LHCN-M2 (cell line): ENCODE measurements at regions not wholly inside any gene's neighbourhood (a gene's known extent, or its start where the extent isn't known, plus 50 kb on each side); places are given as distances from the start of the nearest gene placed in this dataset.
"Not testable (repeated sequence)": the region's sequence is repeated elsewhere in the genome, so short reads cannot be mapped to it uniquely, and the experiment has no call there.

ENCODE experiments used
- DNase-seq: peaks from one replicate; pipeline ENCODE4 v3.0.0-alpha.2; 2012; ENCODE audit warnings: low read depth

DNA sequence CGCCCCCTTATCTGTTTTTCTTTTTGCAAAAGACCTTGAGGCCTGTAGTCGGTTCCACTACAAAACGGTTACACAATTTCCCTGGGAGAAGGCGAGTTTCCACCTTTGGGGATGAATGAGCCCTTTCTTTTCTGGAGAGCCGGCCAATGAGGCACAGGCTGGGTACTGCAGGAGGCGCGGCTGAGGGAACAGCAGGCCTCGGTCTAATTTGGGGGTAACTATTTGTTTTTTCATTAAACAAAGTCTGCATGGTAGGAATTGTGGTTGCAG, 129.2 kb downstream of the MYCN start:
- DNase-seq: no peak

DNA sequence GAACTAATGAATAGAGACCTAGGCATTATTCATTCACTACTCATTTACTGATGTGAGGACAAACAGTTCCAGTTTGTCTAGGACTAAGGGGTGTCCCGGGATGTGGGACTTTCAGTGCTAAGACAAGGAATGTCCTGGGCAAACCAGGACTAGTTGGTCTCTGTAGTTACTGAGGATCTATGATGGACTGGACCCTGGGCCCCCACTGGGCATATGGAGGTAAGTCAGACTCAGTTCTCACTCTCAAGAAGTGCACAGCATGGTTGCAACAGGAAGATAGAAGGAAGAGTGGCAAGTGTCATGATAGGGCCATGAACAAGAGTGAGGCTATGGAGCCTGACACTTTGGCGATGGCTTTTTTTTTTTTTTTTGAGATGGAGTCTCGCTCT, 128.2 kb downstream of the MYCN start:
- no peak for DNase-seq

DNA sequence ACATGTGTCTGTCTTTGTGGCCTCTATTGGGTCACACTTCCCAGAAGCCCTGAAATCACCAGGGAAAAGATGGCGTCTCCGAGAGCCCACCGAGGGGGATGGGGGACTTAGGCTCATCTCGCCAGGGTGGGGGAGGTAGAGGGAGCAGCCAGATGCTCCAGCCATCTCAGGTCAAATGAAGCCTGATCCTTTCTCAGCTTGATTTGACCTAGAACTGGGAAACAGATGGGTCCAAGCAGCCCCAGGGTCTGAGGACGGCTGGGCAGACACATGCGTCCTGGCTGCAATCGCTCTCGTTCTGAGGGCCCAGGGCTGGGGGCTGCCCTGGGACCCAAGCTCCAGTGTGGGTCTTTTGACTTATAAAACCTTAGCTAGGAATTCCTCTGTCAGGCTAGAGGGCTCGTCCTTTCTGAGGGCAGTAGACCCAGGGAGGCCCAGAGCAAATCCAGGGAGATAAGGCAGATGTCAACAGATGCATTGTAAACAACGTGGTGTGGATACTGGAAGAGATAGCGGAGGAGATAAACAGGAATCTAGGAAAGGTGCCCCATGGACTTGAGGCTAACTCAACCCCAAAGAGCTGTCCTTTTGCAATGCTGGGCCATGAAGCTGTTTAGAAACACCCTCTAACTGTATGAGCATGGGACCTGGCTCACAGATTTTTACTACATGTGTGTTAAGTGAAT, 127.7 kb downstream of the MYCN start:
- DNase-seq: no peak

DNA sequence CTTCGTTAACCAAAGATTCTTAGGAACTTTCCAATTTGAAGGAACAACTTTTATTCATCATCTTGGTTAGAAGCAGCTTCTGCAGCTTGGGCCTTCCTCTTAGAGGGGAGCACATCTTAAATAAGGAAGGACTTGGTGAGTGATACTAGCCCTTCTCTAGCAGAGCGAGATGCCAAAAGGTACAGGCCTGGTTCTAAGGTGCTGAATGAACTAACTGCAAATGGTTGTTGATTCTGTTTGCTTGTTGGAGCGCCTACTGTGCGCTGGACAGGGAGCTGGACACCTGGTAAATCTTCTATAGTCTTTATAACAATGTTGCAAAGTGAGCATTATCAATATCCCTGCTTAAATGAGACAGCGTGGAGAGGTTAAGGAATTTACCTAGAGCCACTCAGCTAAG, 127.1 kb downstream of the MYCN start:
- no peak for DNase-seq

DNA sequence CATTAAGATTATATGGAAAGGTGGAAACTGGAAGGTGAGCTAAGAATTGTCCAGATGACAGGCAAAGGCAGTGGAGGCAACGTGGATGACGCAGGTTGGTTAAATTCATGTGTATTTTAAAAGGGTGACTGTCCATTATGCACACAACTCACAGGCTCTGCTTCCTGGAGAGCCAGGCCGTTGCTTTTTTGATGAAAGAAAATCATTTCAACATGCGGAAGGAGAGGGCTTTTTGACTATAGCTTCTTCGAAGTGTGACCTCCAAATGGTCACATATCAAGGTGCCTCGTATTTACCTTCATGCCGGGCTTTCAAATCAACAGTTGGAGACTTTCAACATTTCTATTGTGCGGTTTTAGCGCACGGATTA, 126.7 kb downstream of the MYCN start:
- DNase-seq: no peak

DNA sequence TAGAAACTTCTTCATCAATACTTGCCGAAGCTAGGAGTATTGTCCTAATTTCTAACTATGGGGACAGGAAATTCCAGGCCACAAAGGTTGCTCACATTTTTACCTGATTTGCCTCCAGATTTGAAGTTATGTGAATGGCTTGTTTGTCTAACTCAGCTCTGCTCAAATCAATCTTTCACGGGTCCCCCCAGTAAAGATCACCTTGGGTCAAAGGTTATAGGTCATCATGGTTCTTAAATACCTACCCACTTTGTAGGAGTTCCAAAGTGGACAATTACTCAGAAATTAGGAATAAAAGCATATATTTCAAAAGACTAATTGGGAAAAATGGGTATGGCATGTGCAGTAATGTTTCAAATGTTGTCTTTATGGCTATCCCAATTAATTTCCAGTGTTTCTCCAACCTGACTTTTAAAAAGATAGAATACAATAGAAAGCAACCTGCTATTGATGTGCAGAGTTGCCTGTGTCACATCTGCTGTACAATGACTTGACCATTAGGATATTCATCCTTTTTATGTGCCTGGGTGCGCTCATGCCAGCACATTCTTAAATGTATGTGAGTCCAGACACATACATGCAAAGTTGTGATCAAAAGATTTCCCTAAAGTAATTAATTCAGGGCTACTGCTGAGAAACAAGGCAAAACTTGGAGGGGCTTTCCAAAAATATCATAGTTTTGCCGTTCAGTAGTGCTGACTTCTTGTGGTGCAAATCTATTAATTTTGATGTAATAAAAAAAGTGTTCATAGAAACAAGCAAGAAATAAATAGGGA, 126.1 kb downstream of the MYCN start:
- DNase-seq: no peak

DNA sequence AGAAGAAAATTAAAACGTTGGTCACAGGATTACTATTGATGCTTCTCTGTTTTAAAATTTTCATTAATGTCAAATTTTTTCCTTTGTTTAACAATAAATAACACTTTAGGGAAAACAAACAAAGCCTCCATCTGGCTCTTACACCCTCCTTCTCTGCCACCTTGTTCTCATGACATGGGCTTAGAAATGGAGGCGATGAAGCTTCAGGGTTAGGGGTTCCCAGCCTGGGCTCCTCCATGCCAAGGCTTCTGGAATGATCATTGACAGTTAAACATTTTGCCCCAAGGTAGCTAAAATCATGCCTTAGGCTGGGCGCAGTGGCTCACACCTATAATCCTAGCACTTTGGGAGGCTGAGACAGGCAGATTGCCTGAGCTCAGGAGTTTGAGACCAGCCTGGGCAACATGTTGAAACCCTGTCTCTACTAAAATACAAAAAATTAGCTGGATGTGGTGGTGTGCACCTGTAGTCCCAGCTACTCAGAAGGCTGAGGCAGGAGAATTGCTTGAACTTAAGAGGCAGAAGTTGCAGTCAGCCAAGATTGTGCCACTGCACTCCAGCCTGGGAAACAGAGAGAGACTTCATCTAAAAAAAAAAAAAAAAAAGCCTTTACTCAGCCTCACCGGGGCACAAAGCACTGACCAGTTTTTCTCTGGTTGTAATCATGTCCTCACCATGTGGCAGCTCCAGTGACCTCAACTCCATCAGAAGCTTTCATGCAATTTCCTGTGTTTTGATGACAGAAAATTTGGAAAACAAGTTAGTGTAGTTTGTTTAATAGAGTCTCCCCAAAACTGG, 125.1 kb downstream of the MYCN start:
- DNase-seq: not testable (repeated sequence)

DNA sequence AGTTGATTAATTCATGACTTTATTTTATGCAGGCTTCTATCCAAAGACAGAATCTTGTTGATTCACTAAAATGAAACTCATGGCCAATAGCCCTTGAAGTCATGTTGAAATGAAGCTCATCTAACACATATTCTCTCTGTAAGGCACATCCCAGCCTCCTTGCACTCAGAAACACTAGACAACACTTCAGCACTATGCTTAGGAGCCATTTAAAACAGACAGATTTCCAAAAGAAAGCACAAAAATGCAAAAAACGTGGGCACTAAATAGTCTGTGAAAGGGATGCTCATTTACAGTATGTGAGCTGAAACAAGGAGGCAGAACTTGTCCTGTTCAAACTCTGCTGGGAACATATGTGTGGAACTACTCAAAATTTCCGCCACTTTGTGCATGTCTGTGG, 124.4 kb downstream of the MYCN start:
- no peak for DNase-seq

DNA sequence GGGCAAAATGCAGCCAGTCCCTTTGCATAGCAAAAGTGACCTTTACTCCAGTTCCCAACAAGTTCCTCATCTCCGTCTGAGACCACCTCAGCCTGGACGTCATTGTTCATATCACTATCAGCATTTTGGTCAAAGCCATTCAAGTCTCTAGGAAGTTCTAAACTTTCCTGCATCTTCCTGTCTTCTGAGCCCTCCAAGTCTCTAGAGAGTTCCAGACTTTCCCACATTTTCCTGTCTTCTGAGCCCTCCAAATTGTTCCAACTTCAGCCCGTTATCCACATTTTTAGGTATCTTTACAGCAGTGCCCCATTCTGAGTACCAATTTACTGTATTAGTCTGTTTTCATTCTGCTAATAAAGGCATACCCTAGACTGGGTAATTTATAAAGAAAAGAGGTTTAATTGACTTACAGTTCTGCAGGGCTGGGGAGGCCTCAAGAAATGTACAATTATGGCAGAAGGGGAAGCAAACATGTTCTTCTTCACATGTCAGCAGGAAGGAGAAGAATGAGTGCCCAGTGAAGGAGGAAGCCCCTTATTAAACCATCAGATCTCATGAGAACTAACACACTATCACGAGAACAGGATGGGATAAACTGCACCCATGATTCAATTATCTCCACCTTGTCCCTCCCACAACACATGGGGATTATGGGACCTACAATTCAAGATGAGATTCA, 123.7 kb downstream of the MYCN start:
- DNase-seq: no peak

DNA sequence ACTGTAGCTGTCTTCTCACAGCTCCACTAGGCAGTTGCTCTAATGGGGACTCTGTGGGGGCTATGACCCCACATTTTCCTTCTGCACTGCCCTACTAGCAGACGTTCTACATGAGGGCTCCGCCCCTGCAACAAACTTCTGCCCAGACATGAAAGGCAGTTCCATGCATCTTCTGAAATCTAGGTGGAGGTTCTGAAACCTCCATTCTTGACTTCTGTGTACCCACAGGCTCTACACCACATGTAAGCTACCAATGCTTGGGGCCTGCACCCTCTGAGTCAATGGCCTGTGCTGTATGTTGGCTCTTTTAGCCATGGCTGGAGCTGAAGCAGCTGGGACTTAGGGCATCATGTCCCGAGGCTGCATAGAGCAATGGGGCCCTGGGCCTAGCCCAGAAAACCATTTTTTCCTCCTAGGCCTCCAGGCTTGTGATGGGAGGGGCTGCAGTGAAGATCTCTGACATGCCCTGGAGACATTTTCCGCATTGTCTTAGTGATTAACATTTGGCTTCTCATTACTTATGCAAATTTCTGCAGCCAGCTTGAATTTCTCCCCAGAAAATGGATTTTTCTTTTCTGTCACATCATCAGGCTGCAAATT, 123.0 kb downstream of the MYCN start:
- DNase-seq: no peak

DNA sequence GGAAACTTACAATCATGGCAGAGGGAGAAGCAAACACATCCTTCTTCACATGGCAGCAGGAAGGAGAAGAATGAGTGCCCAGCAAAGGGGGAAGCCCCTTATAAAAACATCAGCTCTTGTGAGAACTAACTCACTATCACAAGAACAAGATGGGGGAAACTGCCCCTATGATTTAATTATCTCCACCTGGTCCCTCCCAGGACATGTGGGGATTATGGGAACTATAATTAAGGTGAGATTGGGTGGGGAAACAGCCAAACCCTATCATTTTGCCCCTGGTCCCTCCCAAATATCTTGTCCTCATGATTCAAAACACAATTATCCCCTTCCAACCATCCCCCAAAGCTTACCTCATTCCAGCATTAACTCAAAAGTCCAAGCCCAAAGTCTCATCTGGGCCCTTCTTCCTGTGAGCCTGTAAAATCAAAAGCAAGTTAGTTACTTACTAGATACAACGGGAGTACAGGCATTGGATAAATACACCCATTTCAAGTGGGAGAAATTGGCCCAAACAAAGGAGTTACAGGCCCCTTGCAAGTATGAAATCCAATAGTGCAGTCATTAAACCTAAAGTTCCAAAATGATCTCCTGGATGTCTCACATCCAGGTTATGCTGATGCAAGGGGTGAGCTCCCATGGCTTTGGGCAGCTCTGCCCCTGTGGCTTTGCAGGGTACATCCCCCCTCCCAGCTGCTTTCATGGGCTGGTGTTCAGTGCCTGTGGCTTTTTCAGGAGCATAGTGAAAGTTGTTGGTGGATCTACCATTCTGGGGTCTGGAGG, 122.3 kb downstream of the MYCN start:
- DNase-seq: no peak

DNA sequence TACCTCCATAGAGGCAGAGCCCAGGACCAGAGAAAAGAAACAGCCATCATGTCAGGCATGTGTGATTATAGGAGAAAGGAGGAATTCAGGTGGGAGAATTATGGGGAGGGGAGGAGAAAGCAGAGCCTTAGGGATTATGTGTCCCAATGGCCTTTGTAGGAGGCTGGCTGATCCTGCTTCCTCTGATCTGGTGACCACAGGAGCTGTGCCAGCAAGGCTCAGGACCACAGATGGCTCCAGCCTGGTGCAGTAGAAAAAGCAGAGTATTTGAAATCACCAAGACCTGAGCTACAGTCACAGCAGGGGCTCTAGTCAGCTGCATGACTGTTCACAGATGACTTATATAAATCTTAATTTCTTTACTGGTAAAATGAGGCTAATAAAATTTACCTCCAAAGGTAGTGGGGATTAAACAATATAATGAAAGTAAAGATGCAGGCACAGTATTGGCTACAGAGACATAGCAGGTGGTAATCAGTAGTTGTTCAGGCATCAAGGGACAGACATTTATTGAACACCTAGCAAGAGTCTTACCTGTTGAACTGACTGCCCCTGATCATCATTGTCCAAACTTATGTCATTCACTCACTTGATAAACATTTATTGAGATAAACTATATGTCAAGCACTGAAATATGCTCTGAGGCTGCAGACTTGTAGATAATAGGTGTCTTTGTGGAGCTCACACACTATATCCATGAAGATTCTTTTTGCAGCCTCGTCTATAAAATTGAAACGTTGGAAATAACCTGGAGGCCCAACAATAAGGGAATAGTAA, 121.3 kb downstream of the MYCN start:
- no peak for DNase-seq

DNA sequence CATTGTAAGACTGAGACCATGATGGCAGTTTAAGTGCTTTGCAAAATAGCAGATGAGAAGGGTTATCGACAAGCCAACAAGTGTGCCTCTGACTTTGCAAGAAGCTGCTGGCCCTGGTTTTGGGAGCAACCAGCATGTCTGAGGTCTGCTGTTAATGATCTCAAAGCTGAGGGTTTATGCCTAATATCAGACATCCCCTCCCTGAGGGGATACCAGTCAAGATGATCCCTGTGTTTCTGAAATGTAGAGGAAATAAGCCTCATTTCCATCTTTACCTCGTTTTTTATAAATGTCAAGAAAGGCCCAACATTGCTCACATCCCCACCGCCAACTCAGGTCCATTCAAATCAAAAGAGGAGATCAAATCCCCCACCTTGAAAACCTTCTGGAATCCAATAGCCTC, 120.6 kb downstream of the MYCN start:
- no peak for DNase-seq

DNA sequence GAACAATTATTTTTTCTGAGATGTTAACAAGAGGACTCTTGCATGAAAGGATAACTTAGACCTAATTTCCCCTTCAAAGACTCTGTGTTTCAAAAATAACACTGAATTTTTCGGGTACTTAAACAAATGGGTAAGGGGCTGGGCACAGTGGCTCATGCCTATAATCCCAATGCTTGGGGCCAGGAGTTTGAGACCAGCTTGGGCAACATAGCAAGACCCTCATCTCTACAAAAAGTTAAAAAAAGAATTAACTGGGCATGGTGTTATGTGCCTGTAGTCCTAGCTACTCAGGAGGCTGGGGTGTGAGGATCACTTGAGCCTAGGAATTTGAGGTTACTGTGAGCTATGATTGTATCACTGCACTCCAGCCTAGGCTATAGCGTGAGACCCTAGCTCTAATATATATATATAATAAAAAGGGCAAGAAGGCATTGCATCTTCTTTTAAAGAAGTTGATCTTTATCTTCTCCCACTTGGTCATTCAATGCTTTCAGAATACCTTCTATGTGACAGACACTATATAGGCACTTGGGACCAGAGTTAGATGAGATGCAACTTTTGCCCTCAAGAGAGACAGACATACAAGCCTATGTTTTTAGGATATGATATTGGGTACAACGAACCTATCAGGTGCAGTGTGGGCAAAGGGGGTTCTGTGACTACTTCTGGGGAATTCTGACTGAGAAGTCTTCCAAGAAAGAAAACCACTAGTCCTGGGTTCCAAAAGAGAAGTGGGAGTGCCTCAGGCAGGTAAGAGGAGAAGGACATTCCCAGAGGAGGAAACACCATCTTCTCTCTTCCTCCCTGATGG, 120.0 kb downstream of the MYCN start:
- DNase-seq: no peak

DNA sequence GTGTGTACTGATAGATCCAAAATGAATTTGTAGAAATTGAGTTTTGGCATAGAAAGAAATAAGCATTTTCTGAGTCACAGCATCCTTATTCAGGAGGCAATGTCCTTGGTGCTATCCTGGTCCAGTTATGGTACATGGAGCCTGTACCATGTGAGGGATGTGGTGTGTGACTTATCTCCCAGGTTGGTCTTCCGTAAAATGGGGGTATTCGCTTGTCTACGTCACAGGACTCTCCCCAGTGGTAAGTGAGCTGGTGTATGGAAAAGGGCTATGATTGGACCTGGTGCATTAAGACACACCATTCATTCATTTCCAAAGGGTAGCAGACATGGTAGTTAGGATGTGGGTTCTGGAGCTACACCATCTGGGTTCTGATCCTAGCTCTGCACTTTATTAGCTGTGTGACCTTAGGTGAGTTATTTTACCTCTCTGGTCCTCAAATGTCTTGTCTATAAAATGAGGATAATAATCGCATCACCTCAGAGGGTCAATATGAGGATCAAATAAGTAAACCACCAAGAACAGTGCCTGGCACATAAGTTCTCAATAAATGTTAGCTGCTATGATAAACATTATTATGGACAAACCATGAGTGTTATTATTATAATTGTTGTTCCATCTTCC, 119.2 kb downstream of the MYCN start:
- no peak for DNase-seq

DNA sequence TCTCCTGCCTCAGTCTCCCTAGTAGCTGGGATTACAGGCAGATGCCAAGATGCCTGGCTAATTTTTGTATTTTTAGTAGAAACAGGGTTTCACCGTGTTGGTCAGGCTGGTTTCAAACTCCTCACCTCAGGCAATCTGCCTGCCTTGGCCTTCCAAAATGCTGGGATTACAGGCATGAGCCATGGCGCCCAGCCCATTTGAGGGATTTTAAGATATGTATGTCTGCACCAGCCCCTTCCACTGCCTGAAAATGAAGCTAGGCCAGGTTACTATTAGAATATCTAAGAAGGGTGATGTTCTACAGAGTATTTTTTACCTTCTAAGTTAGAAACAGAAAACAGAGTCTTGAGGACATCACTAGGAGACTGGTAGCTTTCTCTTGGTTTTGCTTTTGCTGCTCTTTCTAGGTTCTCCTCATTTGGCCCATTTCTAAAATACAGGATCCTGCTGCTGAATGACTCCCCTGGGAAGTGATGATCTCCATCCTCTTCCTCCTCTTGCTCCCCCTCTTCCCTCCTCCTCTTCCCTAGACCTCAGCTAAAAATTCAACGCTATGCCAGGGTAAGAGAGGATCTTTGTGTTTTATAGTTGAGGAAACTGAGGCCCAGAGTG, 118.5 kb downstream of the MYCN start:
- DNase-seq: no peak

DNA sequence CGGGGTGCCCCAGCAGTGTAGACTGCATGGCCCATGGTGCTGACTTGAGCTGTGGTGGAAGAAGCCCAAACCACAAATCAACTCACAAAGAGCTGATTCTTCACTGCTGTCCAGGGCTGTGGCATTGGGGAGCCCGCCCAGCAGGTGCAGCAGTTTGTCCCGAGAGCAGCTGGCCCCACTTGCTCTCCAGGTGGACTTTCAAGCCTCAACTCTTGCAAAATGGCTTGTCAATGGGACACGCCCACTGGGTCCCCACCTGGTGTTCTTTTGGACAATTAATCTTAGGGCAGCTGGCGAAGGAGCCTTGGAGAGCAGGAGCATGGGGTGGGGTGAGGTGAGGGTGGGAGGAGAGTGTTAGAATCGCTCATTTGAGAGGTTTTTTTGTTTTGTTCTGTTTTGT, 117.9 kb downstream of the MYCN start:
- DNase-seq: no peak

DNA sequence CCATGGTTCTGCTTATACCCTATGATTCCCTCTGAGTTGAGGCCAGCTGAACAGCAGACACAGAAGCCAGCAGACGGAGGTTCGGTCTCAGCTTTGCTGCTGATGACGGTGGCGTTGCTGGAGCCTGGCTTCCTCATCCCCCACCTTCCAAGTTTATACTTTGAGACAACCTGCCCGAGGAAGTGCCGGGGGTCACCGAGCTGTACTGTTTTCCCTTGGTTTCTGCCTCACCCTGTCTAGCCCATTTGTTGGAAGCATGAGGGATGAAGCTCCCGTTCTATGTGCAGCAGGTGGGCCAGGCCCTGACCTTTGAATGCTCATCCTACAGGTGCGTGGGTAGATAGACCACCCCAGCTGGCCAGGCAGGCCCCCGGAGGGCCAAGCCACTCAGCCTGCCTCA, 117.3 kb downstream of the MYCN start:
- DNase-seq: no peak
